Esophagus muscularis mucosa (tissue), 3 donors: ENCODE measurements at regions not wholly inside any gene's neighbourhood (a gene's known extent, or its start where the extent isn't known, plus 50 kb on each side); places are given as distances from the start of the nearest gene placed in this dataset.

ENCODE experiments used
- CTCF ChIP-seq, 3 experiments: fragments of 200-600 bp in 2 of 3; fragments of 450-650 bp in 1 of 3; sonication (generic) in 2 of 3; IDR thresholded peaks; one replicate each; pipeline ENCODE4 v1.5.1; 2017 to 2019; ENCODE audit warnings: antibody characterized with exemption in 3 of 3, mild to moderate bottlenecking in 2 of 3, moderate library complexity in 1 of 3
- POLR2AphosphoS5 ChIP-seq, 2 donors: sonication (generic); formaldehyde crosslinking; IDR thresholded peaks; one replicate each; pipeline ENCODE4 v1.6.1; 2017; ENCODE audit warnings: antibody characterized with exemption in 2 of 2

DNA sequence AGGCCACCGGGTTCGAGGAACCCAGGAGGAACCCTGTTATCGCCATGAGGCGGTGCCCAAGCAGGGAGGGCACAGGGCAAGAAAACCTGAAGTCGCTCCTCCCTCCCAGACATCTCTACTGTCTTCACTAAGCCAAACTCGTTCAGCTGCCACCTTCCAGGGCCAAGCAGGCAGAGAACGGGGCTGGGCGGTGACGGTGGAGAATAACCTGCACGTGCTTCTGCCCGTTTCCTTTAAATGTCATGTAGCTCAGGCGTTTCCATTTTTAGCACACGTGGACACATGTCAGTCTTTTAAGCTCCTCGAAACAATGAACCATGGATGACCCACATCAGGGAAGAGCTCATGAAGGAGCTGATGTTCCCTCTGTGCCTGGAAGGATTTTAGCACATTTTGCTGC, 124.3 kb upstream of the KLF6 start:
- TF ChIP-seq CTCF (IDR thresholded peaks at IDR 0.05) (no peak), POLR2AphosphoS5 (IDR thresholded peaks at IDR 0.05) (no peak)
